ENCODE measurements at regions not wholly inside any gene's neighbourhood (a gene's known extent, or its start where the extent isn't known, plus 50 kb on each side); places are given as distances from the start of the nearest gene placed in this dataset.

DNA sequence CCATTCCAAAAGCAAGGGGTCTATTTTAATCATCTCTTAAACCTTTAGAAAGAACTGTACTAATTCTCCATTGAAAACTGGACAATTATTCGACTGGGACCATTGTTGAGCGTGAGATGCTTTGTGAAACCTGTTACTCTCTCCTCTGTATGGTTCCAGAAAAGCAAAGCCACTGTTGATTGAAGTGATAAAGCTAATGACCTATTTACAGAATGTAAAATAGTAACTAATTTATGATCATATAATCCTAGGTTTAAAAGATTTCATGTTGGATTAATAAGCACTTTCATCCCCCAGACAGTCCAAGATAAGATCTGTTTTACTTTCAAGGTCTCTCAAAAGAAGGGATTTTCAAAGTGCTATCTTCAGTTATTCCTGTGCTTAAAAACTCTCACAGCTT, 614.5 kb downstream of the TMA16 start:
- no peak for DNase-seq (ENCODE audit: extremely low spot score)
- POLR2A ChIA-PET: no interaction called here
- TF ChIP-seq, protein P1, sequence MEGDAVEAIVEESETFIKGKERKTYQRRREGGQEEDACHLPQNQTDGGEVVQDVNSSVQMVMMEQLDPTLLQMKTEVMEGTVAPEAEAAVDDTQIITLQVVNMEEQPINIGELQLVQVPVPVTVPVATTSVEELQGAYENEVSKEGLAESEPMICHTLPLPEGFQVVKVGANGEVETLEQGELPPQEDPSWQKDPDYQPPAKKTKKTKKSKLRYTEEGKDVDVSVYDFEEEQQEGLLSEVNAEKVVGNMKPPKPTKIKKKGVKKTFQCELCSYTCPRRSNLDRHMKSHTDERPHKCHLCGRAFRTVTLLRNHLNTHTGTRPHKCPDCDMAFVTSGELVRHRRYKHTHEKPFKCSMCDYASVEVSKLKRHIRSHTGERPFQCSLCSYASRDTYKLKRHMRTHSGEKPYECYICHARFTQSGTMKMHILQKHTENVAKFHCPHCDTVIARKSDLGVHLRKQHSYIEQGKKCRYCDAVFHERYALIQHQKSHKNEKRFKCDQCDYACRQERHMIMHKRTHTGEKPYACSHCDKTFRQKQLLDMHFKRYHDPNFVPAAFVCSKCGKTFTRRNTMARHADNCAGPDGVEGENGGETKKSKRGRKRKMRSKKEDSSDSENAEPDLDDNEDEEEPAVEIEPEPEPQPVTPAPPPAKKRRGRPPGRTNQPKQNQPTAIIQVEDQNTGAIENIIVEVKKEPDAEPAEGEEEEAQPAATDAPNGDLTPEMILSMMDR (IDR thresholded peaks at IDR 0.05; ENCODE audit: control extremely low read depth, extremely low read depth, low read depth, missing control alignments): no peak
- CTCF ChIA-PET: interaction anchor here (2.0 kb wide), 1 partner anchor 12 kb away, joined by 6 read pairs; no protein-coding TSS in a partner anchor

DNA sequence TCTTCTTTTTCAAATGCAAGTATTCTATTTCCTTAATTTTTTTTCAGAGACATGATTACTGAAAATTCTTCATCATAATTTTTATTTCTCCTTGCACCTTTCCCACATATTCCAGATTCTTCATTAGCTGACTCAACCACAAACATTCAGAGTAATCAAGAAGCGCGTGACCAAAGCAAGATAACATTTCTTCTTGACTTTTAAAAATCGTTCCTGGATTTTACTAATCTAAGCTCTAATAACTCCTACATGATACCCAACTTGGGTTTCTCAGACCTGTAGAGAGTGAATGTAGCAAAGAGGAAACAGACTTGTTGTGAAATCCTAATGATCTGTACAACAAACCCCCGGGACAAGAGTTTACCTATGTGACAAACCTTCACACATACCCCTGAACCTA, 615.0 kb downstream of the TMA16 start:
- POLR2A ChIA-PET: no interaction called here
- TF ChIP-seq, protein P1 (IDR thresholded peaks at IDR 0.05; ENCODE audit: control extremely low read depth, extremely low read depth, low read depth, missing control alignments): no peak
- CTCF ChIA-PET: interaction anchor here (2.0 kb wide), 1 partner anchor 12 kb away, joined by 6 read pairs; no protein-coding TSS in a partner anchor
- no peak for DNase-seq (ENCODE audit: extremely low spot score)

DNA sequence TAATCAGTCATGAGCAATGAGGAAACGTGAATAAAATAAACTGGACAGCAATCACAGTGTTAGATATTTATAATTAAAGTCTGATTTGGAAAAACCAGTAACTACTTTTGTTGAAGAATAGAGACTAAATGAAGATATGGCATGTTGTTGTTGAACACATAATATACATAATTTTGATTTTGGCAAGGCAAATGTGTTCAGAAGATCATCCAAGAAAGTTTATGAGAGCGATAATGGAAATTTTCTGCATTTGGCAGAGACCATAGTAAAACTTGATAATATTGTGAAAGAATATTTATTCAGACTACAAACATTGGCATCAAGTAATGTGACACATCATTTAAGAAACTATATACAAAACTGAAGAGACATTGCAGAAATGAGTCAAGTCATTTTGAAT, 620.7 kb downstream of the TMA16 start:
- ChIA-PET CTCF (no interaction called here), POLR2A (no interaction called here)
- TF ChIP-seq, protein P1 (IDR thresholded peaks at IDR 0.05; ENCODE audit: control extremely low read depth, extremely low read depth, low read depth, missing control alignments): no peak
- no peak for DNase-seq (ENCODE audit: extremely low spot score)

DNA sequence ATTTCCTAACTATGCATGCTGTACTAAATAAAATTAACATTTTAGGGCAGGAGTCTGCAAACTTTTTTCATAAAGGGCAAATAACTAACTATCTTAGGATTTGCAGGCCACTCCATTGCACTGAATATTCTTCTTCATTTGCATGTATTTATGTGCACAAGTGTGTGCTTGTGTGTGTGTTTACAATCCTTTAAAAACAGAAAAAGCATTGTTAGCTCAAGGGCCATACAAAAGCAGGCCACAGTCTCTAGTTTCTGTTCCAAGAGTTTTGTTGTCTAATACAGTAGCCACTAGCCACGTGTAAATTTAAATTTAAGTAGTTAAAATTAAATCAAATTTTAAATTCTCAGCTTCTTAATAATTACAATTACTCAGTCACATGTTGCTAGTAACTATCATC, 621.8 kb downstream of the TMA16 start:
- no peak for DNase-seq (ENCODE audit: extremely low spot score)
- CTCF ChIA-PET: interaction anchor here (1.4 kb wide), 1 partner anchor 11 kb away, joined by 3 read pairs; no protein-coding TSS in a partner anchor
- POLR2A ChIA-PET: no interaction called here
- TF ChIP-seq, protein P1 (IDR thresholded peaks at IDR 0.05; ENCODE audit: control extremely low read depth, extremely low read depth, low read depth, missing control alignments): no peak

DNA sequence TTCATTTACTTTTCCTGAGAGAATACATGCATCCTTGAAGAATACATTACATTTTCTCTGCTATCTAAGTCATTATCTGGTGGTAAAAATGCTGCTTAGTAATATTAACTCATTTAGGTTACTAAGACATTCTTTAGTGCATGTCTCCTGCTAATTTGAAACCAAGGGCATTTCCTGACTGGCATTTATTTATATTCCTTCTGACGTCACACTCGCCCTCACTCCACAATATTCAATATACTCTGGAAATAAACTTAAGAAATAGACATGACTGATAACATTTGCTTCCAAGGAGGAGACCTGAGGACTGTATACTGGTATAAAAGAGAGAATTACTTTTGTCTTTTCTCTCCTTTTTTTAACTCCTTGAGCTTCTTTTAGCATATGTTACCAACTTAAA, 619.5 kb upstream of the SMIM31 start:
- no peak for DNase-seq (ENCODE audit: extremely low spot score)
- ChIA-PET CTCF (no interaction called here), POLR2A (no interaction called here)
- TF ChIP-seq, protein P1 (IDR thresholded peaks at IDR 0.05; ENCODE audit: control extremely low read depth, extremely low read depth, low read depth, missing control alignments): no peak

DNA sequence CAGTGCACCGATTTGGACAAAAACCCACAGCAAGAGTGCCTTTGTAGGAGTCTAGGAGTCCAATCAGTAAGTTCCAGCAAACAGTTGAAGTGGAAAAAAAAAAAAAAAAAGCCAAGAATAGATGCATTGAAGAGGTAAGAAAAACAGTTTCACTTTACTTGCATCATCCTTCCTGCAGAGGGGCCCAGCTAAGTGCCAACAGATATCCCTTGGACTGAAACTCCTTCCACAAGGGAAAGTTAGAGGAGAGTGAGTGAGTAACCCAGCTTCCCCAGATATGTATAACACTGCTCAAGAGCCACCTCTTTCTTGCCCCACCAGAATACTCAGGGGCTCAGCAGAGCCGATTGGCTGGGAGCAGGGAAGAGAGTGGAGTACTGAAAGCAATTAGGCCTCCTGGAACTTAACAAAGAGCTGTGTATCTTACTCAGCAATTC, 617.7 kb upstream of the SMIM31 start:
- no peak for DNase-seq (ENCODE audit: extremely low spot score)
- ChIA-PET CTCF (no interaction called here), POLR2A (no interaction called here)
- TF ChIP-seq, protein P1 (IDR thresholded peaks at IDR 0.05; ENCODE audit: control extremely low read depth, extremely low read depth, low read depth, missing control alignments): no peak

DNA sequence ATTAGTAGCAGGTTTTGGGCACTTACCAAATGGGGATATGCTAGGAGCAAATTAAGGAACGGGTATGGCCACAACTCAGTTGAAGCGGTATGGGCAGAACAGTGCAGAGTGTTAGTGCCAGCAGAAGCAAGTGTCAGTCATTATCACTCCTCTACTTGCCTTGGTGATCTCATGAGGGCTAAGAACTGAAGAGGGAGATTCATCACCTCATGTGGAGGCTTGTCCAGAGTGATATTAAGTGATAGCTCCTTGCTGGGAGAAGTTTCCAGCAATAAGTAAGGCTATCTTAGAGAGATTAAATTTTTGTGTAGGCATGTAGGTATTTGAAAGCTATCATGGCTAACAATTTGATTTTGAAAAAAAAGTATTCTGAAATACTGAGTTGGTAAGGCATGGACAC, 615.4 kb upstream of the SMIM31 start:
- ChIA-PET CTCF (no interaction called here), POLR2A (no interaction called here)
- no peak for DNase-seq (ENCODE audit: extremely low spot score)
- TF ChIP-seq, protein P1 (IDR thresholded peaks at IDR 0.05; ENCODE audit: control extremely low read depth, extremely low read depth, low read depth, missing control alignments): no peak

Measured in GM10248 (cell line).